ENCODE measurements at regions not wholly inside any gene's neighbourhood (a gene's known extent, or its start where the extent isn't known, plus 50 kb on each side); places are given as distances from the start of the nearest gene placed in this dataset.

DNA sequence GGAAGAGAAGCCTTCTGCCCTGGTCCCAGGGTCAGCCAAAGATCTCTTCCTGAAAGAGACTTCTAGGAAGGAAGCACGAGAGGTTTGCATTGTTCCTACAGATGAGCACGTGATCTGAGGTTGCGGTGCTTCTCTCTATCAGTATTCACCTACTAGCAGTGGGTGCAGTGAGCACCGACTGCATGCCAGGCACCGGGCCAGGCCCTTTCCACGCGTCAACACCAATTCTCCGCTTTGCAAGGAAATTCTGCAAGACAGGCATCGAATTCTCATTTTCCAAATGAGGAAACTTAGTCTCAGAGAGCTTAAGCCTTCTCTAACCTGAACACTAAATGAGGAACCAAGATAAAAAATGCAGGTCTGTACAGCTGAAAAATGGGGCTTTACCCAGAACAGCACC, 151.5 kb upstream of the MYCN start:
- ATAC-seq (no peak), DNase-seq (ENCODE audit: low spot score) (no peak)
- TF ChIP-seq, protein P1, sequence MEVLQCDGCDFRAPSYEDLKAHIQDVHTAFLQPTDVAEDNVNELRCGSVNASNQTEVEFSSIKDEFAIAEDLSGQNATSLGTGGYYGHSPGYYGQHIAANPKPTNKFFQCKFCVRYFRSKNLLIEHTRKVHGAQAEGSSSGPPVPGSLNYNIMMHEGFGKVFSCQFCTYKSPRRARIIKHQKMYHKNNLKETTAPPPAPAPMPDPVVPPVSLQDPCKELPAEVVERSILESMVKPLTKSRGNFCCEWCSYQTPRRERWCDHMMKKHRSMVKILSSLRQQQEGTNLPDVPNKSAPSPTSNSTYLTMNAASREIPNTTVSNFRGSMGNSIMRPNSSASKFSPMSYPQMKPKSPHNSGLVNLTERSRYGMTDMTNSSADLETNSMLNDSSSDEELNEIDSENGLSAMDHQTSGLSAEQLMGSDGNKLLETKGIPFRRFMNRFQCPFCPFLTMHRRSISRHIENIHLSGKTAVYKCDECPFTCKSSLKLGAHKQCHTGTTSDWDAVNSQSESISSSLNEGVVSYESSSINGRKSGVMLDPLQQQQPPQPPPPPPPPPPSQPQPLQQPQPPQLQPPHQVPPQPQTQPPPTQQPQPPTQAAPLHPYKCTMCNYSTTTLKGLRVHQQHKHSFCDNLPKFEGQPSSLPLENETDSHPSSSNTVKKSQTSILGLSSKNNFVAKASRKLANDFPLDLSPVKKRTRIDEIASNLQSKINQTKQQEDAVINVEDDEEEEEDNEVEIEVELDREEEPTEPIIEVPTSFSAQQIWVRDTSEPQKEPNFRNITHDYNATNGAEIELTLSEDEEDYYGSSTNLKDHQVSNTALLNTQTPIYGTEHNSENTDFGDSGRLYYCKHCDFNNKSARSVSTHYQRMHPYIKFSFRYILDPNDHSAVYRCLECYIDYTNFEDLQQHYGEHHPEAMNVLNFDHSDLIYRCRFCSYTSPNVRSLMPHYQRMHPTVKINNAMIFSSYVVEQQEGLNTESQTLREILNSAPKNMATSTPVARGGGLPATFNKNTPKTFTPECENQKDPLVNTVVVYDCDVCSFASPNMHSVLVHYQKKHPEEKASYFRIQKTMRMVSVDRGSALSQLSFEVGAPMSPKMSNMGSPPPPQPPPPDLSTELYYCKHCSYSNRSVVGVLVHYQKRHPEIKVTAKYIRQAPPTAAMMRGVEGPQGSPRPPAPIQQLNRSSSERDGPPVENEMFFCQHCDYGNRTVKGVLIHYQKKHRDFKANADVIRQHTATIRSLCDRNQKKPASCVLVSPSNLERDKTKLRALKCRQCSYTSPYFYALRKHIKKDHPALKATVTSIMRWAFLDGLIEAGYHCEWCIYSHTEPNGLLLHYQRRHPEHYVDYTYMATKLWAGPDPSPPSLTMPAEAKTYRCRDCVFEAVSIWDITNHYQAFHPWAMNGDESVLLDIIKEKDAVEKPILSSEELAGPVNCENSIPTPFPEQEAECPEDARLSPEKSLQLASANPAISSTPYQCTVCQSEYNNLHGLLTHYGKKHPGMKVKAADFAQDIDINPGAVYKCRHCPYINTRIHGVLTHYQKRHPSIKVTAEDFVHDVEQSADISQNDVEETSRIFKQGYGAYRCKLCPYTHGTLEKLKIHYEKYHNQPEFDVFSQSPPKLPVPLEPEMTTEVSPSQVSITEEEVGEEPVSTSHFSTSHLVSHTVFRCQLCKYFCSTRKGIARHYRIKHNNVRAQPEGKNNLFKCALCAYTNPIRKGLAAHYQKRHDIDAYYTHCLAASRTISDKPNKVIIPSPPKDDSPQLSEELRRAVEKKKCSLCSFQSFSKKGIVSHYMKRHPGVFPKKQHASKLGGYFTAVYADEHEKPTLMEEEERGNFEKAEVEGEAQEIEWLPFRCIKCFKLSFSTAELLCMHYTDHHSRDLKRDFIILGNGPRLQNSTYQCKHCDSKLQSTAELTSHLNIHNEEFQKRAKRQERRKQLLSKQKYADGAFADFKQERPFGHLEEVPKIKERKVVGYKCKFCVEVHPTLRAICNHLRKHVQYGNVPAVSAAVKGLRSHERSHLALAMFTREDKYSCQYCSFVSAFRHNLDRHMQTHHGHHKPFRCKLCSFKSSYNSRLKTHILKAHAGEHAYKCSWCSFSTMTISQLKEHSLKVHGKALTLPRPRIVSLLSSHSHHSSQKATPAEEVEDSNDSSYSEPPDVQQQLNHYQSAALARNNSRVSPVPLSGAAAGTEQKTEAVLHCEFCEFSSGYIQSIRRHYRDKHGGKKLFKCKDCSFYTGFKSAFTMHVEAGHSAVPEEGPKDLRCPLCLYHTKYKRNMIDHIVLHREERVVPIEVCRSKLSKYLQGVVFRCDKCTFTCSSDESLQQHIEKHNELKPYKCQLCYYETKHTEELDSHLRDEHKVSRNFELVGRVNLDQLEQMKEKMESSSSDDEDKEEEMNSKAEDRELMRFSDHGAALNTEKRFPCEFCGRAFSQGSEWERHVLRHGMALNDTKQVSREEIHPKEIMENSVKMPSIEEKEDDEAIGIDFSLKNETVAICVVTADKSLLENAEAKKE (CRISPR knock-in tag; IDR thresholded peaks at IDR 0.05): no peak
- TF ChIP-seq STAT1 (IDR thresholded peaks at IDR 0.05; ENCODE audit: unreplicated experiment) (no peak), CREB1 (CRISPR knock-in tag; IDR thresholded peaks at IDR 0.05; ENCODE audit: low read depth) (no peak), ZNF114 (CRISPR knock-in tag; IDR thresholded peaks at IDR 0.05) (no peak), JUNB (IDR thresholded peaks at IDR 0.05; ENCODE audit: unreplicated experiment) (no peak), NANOG (IDR thresholded peaks at IDR 0.05; ENCODE audit: borderline replicate concordance) (no peak), ZNF331 (CRISPR knock-in tag; IDR thresholded peaks at IDR 0.05; ENCODE audit: low read depth) (no peak), POLR2AphosphoS5 (IDR thresholded peaks at IDR 0.05; ENCODE audit: low read depth) (no peak), EZH2phosphoT487 (IDR thresholded peaks at IDR 0.05; ENCODE audit: unreplicated experiment) (no peak), EZH2 (IDR thresholded peaks at IDR 0.05; ENCODE audit: low read depth, unreplicated experiment) (no peak)
- TF ChIP-seq, protein P2, sequence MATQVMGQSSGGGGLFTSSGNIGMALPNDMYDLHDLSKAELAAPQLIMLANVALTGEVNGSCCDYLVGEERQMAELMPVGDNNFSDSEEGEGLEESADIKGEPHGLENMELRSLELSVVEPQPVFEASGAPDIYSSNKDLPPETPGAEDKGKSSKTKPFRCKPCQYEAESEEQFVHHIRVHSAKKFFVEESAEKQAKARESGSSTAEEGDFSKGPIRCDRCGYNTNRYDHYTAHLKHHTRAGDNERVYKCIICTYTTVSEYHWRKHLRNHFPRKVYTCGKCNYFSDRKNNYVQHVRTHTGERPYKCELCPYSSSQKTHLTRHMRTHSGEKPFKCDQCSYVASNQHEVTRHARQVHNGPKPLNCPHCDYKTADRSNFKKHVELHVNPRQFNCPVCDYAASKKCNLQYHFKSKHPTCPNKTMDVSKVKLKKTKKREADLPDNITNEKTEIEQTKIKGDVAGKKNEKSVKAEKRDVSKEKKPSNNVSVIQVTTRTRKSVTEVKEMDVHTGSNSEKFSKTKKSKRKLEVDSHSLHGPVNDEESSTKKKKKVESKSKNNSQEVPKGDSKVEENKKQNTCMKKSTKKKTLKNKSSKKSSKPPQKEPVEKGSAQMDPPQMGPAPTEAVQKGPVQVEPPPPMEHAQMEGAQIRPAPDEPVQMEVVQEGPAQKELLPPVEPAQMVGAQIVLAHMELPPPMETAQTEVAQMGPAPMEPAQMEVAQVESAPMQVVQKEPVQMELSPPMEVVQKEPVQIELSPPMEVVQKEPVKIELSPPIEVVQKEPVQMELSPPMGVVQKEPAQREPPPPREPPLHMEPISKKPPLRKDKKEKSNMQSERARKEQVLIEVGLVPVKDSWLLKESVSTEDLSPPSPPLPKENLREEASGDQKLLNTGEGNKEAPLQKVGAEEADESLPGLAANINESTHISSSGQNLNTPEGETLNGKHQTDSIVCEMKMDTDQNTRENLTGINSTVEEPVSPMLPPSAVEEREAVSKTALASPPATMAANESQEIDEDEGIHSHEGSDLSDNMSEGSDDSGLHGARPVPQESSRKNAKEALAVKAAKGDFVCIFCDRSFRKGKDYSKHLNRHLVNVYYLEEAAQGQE (IDR thresholded peaks at IDR 0.05; ENCODE audit: unreplicated experiment): no peak
- TF ChIP-seq, protein P3, sequence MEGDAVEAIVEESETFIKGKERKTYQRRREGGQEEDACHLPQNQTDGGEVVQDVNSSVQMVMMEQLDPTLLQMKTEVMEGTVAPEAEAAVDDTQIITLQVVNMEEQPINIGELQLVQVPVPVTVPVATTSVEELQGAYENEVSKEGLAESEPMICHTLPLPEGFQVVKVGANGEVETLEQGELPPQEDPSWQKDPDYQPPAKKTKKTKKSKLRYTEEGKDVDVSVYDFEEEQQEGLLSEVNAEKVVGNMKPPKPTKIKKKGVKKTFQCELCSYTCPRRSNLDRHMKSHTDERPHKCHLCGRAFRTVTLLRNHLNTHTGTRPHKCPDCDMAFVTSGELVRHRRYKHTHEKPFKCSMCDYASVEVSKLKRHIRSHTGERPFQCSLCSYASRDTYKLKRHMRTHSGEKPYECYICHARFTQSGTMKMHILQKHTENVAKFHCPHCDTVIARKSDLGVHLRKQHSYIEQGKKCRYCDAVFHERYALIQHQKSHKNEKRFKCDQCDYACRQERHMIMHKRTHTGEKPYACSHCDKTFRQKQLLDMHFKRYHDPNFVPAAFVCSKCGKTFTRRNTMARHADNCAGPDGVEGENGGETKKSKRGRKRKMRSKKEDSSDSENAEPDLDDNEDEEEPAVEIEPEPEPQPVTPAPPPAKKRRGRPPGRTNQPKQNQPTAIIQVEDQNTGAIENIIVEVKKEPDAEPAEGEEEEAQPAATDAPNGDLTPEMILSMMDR (conservative IDR thresholded peaks at IDR 0.05; ENCODE audit: low read depth in 2 of 2): no peak
- H4K20me1 ChIP-seq (replicated peaks; ENCODE audit: insufficient read depth): no peaks in the 10 kb centered on the region
- no peak overlapping the region for H3K27ac ChIP-seq (ENCODE audit: low read depth)
- H3F3A ChIP-seq (replicated peaks; ENCODE audit: low read depth): no peaks in the 10 kb centered on the region
- H3K4me1 ChIP-seq (ENCODE audit: insufficient read depth): no peaks in the 10 kb centered on the region
- H3K27ac Mint-ChIP-seq: no peak overlapping the region
- H3K4me3 Mint-ChIP-seq: no peak overlapping the region
- H3K4me2 ChIP-seq: no peak overlapping the region
- no peaks in the 10 kb centered on the region for H3K36me3 ChIP-seq (ENCODE audit: insufficient read depth)
- 0 out of 2 replicates have a peak, but pooled peaks cover 12% of the 10 kb centered on the region for H3K9me2 ChIP-seq (ENCODE audit: insufficient read depth)
- H3K79me2 ChIP-seq (replicated peaks; ENCODE audit: insufficient read depth): no peaks in the 10 kb centered on the region
- H3K9me3 Mint-ChIP-seq: no peaks in the 10 kb centered on the region; the same call in 2 of the 3 replicates
- no peak overlapping the region for H2AFZ ChIP-seq
- H3K27me3 ChIP-seq (ENCODE audit: insufficient read depth): no peaks in the 10 kb centered on the region
- H3K4me1 Mint-ChIP-seq: no peaks in the 10 kb centered on the region
- H3K4me3 ChIP-seq: no peak overlapping the region
- H3K27me3 Mint-ChIP-seq (ENCODE audit: insufficient read depth, low read depth, poor library complexity): peaks cover 5% of the 10 kb centered on the region
- no peaks in the 10 kb centered on the region for H3K36me3 Mint-ChIP-seq (ENCODE audit: low read depth)

Data from GM23338 (cell line).